Suprapubic skin (tissue), 4 donors: ENCODE measurements at regions not wholly inside any gene's neighbourhood (a gene's known extent, or its start where the extent isn't known, plus 50 kb on each side); places are given as distances from the start of the nearest gene placed in this dataset.

ENCODE experiments used
- DNase-seq, 2 donors: peaks; one replicate each; pipeline ENCODE4 v3.0.0-alpha.2; 2019; ENCODE audit warnings: low spot score in 2 of 2
- H3K27ac ChIP-seq: fragments of 200-600 bp; sonication (generic); one replicate; pipeline ENCODE4 v1.5.1; 2019
- H3K27me3 ChIP-seq: fragments of 200-600 bp; sonication (generic); one replicate; pipeline ENCODE4 v1.5.1; 2019
- H3K36me3 ChIP-seq: fragments of 200-600 bp; sonication (generic); one replicate; pipeline ENCODE4 v1.5.1; 2019
- H3K4me1 ChIP-seq: fragments of 200-600 bp; sonication (generic); one replicate; pipeline ENCODE4 v1.5.1; 2019
- H3K4me3 ChIP-seq: fragments of 200-600 bp; sonication (generic); one replicate; pipeline ENCODE4 v1.5.1; 2019; ENCODE audit warnings: mild to moderate bottlenecking
- H3K9me3 ChIP-seq: fragments of 200-600 bp; sonication (generic); one replicate; pipeline ENCODE4 v1.5.1; 2019
- EP300 ChIP-seq: sonication (generic); formaldehyde crosslinking; IDR thresholded peaks from one replicate; pipeline ENCODE4 v1.6.1; 2017; ENCODE audit warnings: antibody characterized with exemption
- POLR2A ChIP-seq, 2 donors: fragments of 450-650 bp; IDR thresholded peaks; one replicate each; pipeline ENCODE4 v1.6.1; 2017; ENCODE audit warnings: antibody characterized with exemption in 2 of 2, mild to moderate bottlenecking in 2 of 2, moderate library complexity in 2 of 2
- POLR2AphosphoS5 ChIP-seq, 3 donors: sonication (generic); formaldehyde crosslinking; IDR thresholded peaks; one replicate each; pipeline ENCODE4 v1.6.1; 2017; ENCODE audit warnings: antibody characterized with exemption in 3 of 3
- WGBS: methylation state at CpG from one replicate; pipeline ENCODE4 v1.1.5; 2018; 5-methylcytosine and 5-hydroxymethylcytosine counted together
- TF ChIP-seq, protein P1 (sequence below), 2 donors: fragments of 200-600 bp in 1 of 2; fragments of 450-650 bp in 1 of 2; sonication (generic) in 1 of 2; IDR thresholded peaks; one replicate each; pipeline ENCODE4 v1.5.1; 2016 to 2019; ENCODE audit warnings: antibody characterized with exemption in 2 of 2, mild to moderate bottlenecking in 1 of 2, moderate library complexity in 1 of 2

- TF ChIP-seq POLR2A (IDR thresholded peaks at IDR 0.05): no peak
- TF ChIP-seq EP300: no peak
- TF ChIP-seq, protein P1, sequence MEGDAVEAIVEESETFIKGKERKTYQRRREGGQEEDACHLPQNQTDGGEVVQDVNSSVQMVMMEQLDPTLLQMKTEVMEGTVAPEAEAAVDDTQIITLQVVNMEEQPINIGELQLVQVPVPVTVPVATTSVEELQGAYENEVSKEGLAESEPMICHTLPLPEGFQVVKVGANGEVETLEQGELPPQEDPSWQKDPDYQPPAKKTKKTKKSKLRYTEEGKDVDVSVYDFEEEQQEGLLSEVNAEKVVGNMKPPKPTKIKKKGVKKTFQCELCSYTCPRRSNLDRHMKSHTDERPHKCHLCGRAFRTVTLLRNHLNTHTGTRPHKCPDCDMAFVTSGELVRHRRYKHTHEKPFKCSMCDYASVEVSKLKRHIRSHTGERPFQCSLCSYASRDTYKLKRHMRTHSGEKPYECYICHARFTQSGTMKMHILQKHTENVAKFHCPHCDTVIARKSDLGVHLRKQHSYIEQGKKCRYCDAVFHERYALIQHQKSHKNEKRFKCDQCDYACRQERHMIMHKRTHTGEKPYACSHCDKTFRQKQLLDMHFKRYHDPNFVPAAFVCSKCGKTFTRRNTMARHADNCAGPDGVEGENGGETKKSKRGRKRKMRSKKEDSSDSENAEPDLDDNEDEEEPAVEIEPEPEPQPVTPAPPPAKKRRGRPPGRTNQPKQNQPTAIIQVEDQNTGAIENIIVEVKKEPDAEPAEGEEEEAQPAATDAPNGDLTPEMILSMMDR (IDR thresholded peaks at IDR 0.05): no peak
- no peak for TF ChIP-seq POLR2AphosphoS5 (IDR thresholded peaks at IDR 0.05)
Measured at GRCh38 chr1:147080006-147080661, 92.1 kb downstream of the PRKAB2 start.

DNA sequence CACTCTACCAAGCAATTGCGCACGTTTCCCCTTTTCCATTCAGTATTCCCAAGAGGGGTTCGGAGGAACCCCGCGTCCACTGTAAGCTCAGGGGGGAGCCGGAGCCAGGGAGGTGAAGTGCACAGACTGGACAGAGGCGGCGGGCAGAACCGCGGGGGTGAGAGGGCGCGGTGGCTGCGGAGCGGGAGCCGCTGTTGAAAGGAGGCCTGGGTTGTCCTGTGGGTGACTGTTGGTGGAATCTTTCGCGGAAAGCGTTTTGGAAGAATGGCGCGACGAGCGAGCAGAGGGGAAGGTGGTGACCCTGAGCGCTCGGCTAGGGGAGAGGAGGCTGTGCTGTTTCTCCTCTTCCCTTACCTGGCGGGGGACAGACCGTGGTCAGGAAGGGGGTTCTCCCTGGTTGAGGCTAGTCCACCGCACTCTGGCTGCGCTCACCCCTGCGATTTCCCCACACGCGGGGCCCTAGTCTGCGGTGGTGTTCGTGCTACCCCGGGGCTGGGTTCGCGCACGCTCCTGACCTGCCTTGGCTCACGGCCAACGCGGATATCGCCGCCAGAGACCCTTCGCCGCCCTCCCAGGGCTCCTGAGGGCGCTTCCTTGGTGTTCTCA, 92.8 kb downstream of the PRKAB2 start:
- Histone ChIP-seq H3K4me1 (peaks cover 41% of the 10 kb centered on the region), H3K27ac (no peak overlapping the region), H3K9me3 (no peaks in the 10 kb centered on the region), H3K4me3 (peak overlapping the region; percentile 28), H3K36me3 (no peaks in the 10 kb centered on the region), H3K27me3 (peaks cover 80% of the 10 kb centered on the region)
- no peak for TF ChIP-seq POLR2A (IDR thresholded peaks at IDR 0.05)
- TF ChIP-seq, protein P1 (IDR thresholded peaks at IDR 0.05): no peak
- no peak for TF ChIP-seq EP300
- no peak for TF ChIP-seq POLR2AphosphoS5 (IDR thresholded peaks at IDR 0.05)
- no peak for DNase-seq
- 6% methylated on average over 18 of the region's 45 CpGs for WGBS

More at GRCh38 chr1:147080006-147080661, 92.1 kb downstream of the PRKAB2 start:
- Histone ChIP-seq H3K9me3 (no peaks in the 10 kb centered on the region), H3K4me3 (peak overlapping the region; percentile 28), H3K27ac (no peak overlapping the region), H3K27me3 (peaks cover 74% of the 10 kb centered on the region), H3K4me1 (peaks cover 44% of the 10 kb centered on the region), H3K36me3 (no peaks in the 10 kb centered on the region)
- no peak for DNase-seq
- WGBS: no CpG with 5 or more reads among the region's 35 CpGs

GRCh38 chr1:147078606-147079399, 93.5 kb downstream of the PRKAB2 start:
- Histone ChIP-seq H3K9me3 (no peaks in the 10 kb centered on the region), H3K36me3 (no peaks in the 10 kb centered on the region), H3K4me1 (peaks cover 38% of the 10 kb centered on the region), H3K4me3 (peak overlapping the region; percentile 4), H3K27me3 (peaks cover 86% of the 10 kb centered on the region), H3K27ac (no peak overlapping the region)
- no peak for DNase-seq
- WGBS: 17% methylated on average over 46 of the region's 52 CpGs
- no peak for TF ChIP-seq POLR2A (IDR thresholded peaks at IDR 0.05)
- TF ChIP-seq, protein P1 (IDR thresholded peaks at IDR 0.05): no peak
- TF ChIP-seq EP300: no peak
- no peak for TF ChIP-seq POLR2AphosphoS5 (IDR thresholded peaks at IDR 0.05)

GRCh38 chr1:147077936-147078605, 94.2 kb downstream of the PRKAB2 start:
- DNase-seq: no peak
- Histone ChIP-seq H3K27ac (no peak overlapping the region), H3K4me1 (peaks cover 39% of the 10 kb centered on the region), H3K9me3 (no peaks in the 10 kb centered on the region), H3K36me3 (no peaks in the 10 kb centered on the region), H3K4me3 (peak overlapping the region; percentile 4), H3K27me3 (peaks cover 90% of the 10 kb centered on the region)
- 22% methylated on average over 24 of the region's 37 CpGs for WGBS
- TF ChIP-seq EP300: no peak
- no peak for TF ChIP-seq POLR2AphosphoS5 (IDR thresholded peaks at IDR 0.05)
- TF ChIP-seq POLR2A (IDR thresholded peaks at IDR 0.05): no peak
- TF ChIP-seq, protein P1 (IDR thresholded peaks at IDR 0.05): no peak
